ENCODE measurements at regions not wholly inside any gene's neighbourhood (a gene's known extent, or its start where the extent isn't known, plus 50 kb on each side); places are given as distances from the start of the nearest gene placed in this dataset.
A peak's percentile ranks its signal among the peaks of the same experiment; 100 is the strongest.

- WGBS (ENCODE audit: insufficient coverage): 10% methylated on average over 2 of the region's 17 CpGs
These were observed 85.2 kb upstream of the PPARA start for GRCh38 chr22:46064966-46065666.

DNA sequence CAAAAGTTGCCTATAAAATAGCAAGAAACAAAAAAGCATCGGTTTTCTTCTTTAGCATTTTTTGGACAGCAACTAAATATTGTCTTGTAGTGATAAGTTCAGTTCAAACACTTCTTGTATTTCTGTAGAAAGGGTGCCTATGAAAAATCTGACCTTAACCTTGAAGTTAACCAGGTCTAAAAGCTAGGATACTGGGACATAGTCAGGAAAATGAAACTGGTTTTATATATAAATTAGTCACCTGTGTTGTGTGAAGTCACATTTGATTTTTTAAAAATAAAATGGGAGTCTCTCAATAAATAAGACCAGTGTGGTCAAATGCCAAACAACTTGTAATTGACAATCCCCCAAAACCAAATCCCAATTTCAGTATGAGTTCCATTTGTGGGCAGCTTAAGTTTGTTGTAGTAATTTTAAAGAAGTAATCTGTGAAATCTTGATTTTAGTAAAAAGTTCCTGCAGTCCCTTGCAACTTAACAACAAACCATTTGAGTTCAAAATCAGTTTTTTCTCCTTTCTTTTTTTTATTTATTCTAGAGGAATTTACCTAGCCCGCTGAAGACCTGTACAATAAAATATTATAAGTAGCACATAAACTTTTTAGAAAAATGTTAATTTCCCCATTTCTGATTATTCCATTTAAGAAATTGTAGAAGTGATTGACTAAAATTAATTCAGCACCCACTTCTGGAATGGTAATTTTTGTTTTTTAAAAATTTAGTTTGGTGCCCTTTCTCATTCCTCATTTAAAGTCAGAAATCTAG is 84.5 kb upstream of the PPARA start:
- H3K9me3 ChIP-seq (ENCODE audit: control insufficient read depth, insufficient read depth, low read length): no peaks in the 10 kb centered on the region
- H3K4me3 ChIP-seq (ENCODE audit: low read depth, low read length): no peak overlapping the region
- WGBS (ENCODE audit: insufficient coverage): no CpG with 5 or more reads among the region's 2 CpGs
- H3K27me3 ChIP-seq (ENCODE audit: control insufficient read depth, insufficient read depth, low read length): no peaks in the 10 kb centered on the region
- H3K36me3 ChIP-seq (ENCODE audit: control insufficient read depth, insufficient read depth, low read length): peaks cover 9% of the 10 kb centered on the region
- H3K4me1 ChIP-seq (ENCODE audit: control insufficient read depth, insufficient read depth, low read length): peaks cover 59% of the 10 kb centered on the region
- H3K27ac ChIP-seq (ENCODE audit: low read depth, low read length): peak overlapping the region; percentile 99
- DNase-seq (ENCODE audit: low read depth in 4 of 6, low spot score in 6 of 6): peak in 1 of 6 donors; percentile 16

More at GRCh38 chr22:46064966-46065666, 85.2 kb upstream of the PPARA start:
- H3K9me3 ChIP-seq (ENCODE audit: control insufficient read depth, insufficient read depth, low read length): no peaks in the 10 kb centered on the region
- peaks cover 9% of the 10 kb centered on the region for H3K36me3 ChIP-seq (ENCODE audit: control insufficient read depth, insufficient read depth, low read length)
- peak in 1 of 6 donors; percentile 62 for DNase-seq (ENCODE audit: low read depth in 4 of 6, low spot score in 6 of 6)
- H3K4me3 ChIP-seq (ENCODE audit: low read depth, low read length): peak overlapping the region; percentile 20
- H3K27me3 ChIP-seq (ENCODE audit: control insufficient read depth, insufficient read depth, low read length): no peaks in the 10 kb centered on the region
- H3K27ac ChIP-seq (ENCODE audit: low read depth, low read length): peak overlapping the region; percentile 99
- H3K4me1 ChIP-seq (ENCODE audit: control insufficient read depth, insufficient read depth, low read length): peaks cover 57% of the 10 kb centered on the region

DNA sequence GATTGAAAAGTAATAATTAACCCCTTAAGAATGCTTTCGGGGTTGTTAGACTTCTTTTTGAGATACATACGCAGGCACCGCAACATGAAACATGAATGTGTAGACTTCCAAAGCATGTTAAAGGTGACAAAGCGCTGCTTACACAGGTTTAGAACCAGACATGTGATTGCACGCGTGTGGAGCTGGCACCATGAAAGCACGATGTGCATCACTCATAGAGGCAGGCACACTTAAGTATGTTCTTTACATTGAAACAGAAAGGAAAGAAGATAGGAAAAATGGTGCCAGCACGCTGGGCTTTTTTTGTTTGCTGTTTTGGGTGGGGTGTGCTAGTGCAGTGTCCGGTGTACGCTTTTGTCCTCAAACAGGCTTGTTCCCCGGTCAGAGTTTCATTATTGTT is 83.6 kb upstream of the PPARA start:
- DNase-seq (ENCODE audit: low read depth in 4 of 6, low spot score in 6 of 6): peak in 2 of 6 donors; percentile 39 to 64
- peak overlapping the region; percentile 4 for H3K4me3 ChIP-seq (ENCODE audit: low read depth, low read length)
- peak overlapping the region; percentile 99 for H3K27ac ChIP-seq (ENCODE audit: low read depth, low read length)
- H3K27me3 ChIP-seq (ENCODE audit: control insufficient read depth, insufficient read depth, low read length): no peaks in the 10 kb centered on the region
- H3K4me1 ChIP-seq (ENCODE audit: control insufficient read depth, insufficient read depth, low read length): peaks cover 57% of the 10 kb centered on the region
- no peaks in the 10 kb centered on the region for H3K9me3 ChIP-seq (ENCODE audit: control insufficient read depth, insufficient read depth, low read length)
- 58% methylated on average over 10 of the region's 11 CpGs for WGBS (ENCODE audit: insufficient coverage)
- peaks cover 9% of the 10 kb centered on the region for H3K36me3 ChIP-seq (ENCODE audit: control insufficient read depth, insufficient read depth, low read length)

DNA sequence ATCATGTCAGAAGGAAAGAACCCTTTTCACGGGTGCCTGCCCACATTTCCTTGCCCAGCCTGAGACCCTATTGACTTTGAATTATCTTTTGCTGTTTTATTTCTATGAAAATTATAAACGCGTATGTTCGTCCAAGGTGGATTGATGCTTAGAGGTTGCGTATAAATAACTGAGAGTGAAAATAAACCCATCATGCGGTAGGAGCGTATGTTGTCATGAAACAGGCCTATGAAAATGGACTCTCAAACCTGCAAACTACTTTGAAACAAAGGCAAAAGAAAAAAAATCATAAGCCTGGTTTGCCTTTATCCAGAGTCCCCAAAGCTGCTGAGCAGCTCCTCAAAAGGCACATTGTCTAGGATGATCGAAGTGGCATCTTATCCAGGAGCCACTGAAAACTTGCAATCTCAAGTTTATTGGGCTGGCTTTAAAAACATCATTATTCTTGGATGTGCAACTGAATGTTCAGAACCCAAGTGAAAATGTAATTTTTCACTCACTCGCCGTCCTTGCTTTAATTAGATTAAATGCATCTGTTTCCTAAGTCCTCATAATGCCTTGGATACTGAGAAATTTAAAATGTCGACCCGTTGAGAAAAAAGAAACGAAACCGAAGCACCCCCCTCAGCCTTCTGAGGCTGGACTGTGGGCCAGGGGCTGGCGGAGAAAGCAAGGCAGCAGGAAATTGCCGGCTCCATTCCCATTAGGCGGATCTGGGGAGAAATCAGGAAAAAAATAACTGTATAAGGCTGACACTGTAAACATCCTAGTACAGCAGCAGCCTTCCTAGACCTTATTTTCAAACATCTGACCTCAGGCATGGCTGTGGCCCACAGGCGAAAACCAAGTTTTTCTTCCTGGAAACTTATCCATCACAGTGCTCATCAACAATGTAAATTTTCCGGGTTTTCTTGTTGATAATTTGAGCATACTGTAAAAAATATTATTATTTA is 82.9 kb upstream of the PPARA start:
- Histone ChIP-seq H3K4me3 (ENCODE audit: low read depth, low read length) (peak overlapping the region; percentile 14), H3K27me3 (ENCODE audit: control insufficient read depth, insufficient read depth, low read length) (no peaks in the 10 kb centered on the region), H3K36me3 (ENCODE audit: control insufficient read depth, insufficient read depth, low read length) (peaks cover 5% of the 10 kb centered on the region), H3K9me3 (ENCODE audit: control insufficient read depth, insufficient read depth, low read length) (no peaks in the 10 kb centered on the region), H3K4me1 (ENCODE audit: control insufficient read depth, insufficient read depth, low read length) (peaks cover 51% of the 10 kb centered on the region), H3K27ac (ENCODE audit: low read depth, low read length) (peak overlapping the region; percentile 99)
- 45% methylated on average over 5 of the region's 19 CpGs for WGBS (ENCODE audit: insufficient coverage)
- DNase-seq (ENCODE audit: low read depth in 4 of 6, low spot score in 6 of 6): peak in 2 of 6 donors; percentile 51 to 72

DNA sequence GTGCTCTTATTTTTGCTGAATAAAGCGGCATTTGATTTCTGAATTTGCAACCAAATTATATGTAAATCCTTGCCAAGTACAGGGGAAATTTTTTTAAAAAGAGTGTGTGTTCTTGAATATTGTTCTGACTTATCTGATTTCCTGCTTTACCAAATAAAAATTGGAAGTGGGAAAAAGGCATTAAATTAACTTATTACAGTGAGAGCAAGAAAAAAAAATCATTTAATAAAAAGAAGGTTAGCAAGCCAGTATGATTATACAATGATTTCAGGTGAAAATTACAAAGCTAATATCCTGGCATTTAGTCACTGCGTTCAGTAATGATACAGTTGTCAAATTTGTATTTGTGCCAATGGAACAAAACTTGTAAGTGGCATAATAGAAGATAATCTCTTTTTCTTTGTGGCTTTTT is 82.1 kb upstream of the PPARA start:
- no peaks in the 10 kb centered on the region for H3K9me3 ChIP-seq (ENCODE audit: control insufficient read depth, insufficient read depth, low read length)
- WGBS (ENCODE audit: insufficient coverage): no CpG with 5 or more reads among the region's 2 CpGs
- no peak for DNase-seq (ENCODE audit: low read depth in 4 of 6, low spot score in 6 of 6)
- H3K4me1 ChIP-seq (ENCODE audit: control insufficient read depth, insufficient read depth, low read length): peaks cover 45% of the 10 kb centered on the region
- no peak overlapping the region for H3K4me3 ChIP-seq (ENCODE audit: low read depth, low read length)
- peaks cover 3% of the 10 kb centered on the region for H3K36me3 ChIP-seq (ENCODE audit: control insufficient read depth, insufficient read depth, low read length)
- H3K27ac ChIP-seq (ENCODE audit: low read depth, low read length): peak overlapping the region; percentile 99
- H3K27me3 ChIP-seq (ENCODE audit: control insufficient read depth, insufficient read depth, low read length): no peaks in the 10 kb centered on the region

DNA sequence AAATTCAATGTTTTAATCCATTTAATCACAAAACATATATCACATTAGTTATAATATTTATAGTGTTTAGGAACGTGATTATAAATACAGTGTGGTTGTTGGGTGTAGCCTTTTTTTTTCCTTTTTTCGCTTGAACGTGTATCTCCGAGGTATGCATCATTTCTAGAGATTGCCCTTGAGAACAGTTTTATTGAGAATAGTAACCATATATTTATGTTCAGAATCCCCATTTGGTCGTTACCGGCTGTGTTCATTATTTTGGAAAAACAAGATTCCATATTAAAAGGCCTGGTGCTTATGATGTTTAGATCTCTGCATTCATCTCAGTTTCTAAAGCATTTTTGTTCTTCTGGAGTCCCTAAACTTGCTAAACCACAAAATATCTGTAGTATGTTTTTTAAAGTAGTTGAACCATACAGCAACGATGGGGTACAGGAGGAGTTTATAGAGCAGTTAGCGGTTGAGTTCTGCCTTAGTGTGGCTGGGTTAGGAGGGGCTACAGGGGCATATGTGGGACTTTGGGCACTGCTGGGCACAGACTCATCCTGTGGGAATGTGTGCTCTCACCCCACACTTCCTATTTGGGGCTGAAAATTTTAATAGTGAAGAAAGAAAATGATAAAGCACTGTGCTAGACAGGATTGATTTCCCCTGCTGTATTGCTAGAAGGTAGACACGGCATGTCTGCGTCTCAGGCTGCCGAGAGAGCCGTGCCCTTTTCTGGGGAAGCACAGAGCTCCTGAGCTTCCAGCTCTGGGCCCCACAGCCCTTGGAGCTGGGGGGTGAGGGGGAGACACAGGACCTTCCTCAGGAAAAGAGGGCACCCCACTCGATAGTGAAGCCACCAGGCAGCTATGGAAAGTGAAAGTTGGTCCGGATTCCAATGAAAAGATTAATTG is 81.5 kb upstream of the PPARA start:
- Histone ChIP-seq H3K36me3 (ENCODE audit: control insufficient read depth, insufficient read depth, low read length) (peaks cover 4% of the 10 kb centered on the region), H3K27ac (ENCODE audit: low read depth, low read length) (peak overlapping the region; percentile 99), H3K4me1 (ENCODE audit: control insufficient read depth, insufficient read depth, low read length) (peaks cover 45% of the 10 kb centered on the region), H3K27me3 (ENCODE audit: control insufficient read depth, insufficient read depth, low read length) (no peaks in the 10 kb centered on the region), H3K4me3 (ENCODE audit: low read depth, low read length) (peak overlapping the region; percentile 73), H3K9me3 (ENCODE audit: control insufficient read depth, insufficient read depth, low read length) (no peaks in the 10 kb centered on the region)
- 33% methylated on average over 4 of the region's 14 CpGs for WGBS (ENCODE audit: insufficient coverage)
- DNase-seq (ENCODE audit: low read depth in 4 of 6, low spot score in 6 of 6): peak in 2 of 6 donors; percentile 63 to 74

GRCh38 chr22:46069521-46070214 is 80.7 kb upstream of the PPARA start:
- Histone ChIP-seq H3K4me3 (ENCODE audit: low read depth, low read length) (peak overlapping the region; percentile 73), H3K4me1 (ENCODE audit: control insufficient read depth, insufficient read depth, low read length) (peaks cover 45% of the 10 kb centered on the region), H3K27ac (ENCODE audit: low read depth, low read length) (peak overlapping the region; percentile 99), H3K9me3 (ENCODE audit: control insufficient read depth, insufficient read depth, low read length) (no peaks in the 10 kb centered on the region), H3K27me3 (ENCODE audit: control insufficient read depth, insufficient read depth, low read length) (no peaks in the 10 kb centered on the region), H3K36me3 (ENCODE audit: control insufficient read depth, insufficient read depth, low read length) (peaks cover 12% of the 10 kb centered on the region)
- WGBS (ENCODE audit: insufficient coverage): 8% methylated on average over 20 of the region's 24 CpGs
- peak in 3 of 6 donors; percentile 86 to 97 (median 95) for DNase-seq (ENCODE audit: low read depth in 4 of 6, low spot score in 6 of 6)

- peak overlapping the region; percentile 73 for H3K4me3 ChIP-seq (ENCODE audit: low read depth, low read length)
- H3K27ac ChIP-seq (ENCODE audit: low read depth, low read length): peak overlapping the region; percentile 99
- no peaks in the 10 kb centered on the region for H3K27me3 ChIP-seq (ENCODE audit: control insufficient read depth, insufficient read depth, low read length)
- peaks cover 49% of the 10 kb centered on the region for H3K4me1 ChIP-seq (ENCODE audit: control insufficient read depth, insufficient read depth, low read length)
- WGBS (ENCODE audit: insufficient coverage): under 1% methylated on average over 54 of the region's 57 CpGs
- peaks cover 18% of the 10 kb centered on the region for H3K36me3 ChIP-seq (ENCODE audit: control insufficient read depth, insufficient read depth, low read length)
- H3K9me3 ChIP-seq (ENCODE audit: control insufficient read depth, insufficient read depth, low read length): no peaks in the 10 kb centered on the region
- no peak for DNase-seq (ENCODE audit: low read depth in 4 of 6, low spot score in 6 of 6)
These were observed 80.0 kb upstream of the PPARA start for GRCh38 chr22:46070215-46070802.
